Tibial nerve (tissue), 4 donors: ENCODE measurements at regions not wholly inside any gene's neighbourhood (a gene's known extent, or its start where the extent isn't known, plus 50 kb on each side); places are given as distances from the start of the nearest gene placed in this dataset.

Experiments
- EP300 ChIP-seq, 2 donors: sonication (generic); formaldehyde crosslinking; IDR thresholded peaks; one replicate each; pipeline ENCODE4 v1.6.1; 2017; ENCODE audit warnings: antibody characterized with exemption in 2 of 2, mild to moderate bottlenecking in 1 of 2
- POLR2A ChIP-seq, 2 donors: fragments of 450-650 bp; IDR thresholded peaks; one replicate each; pipeline ENCODE4 v1.6.1; 2017; ENCODE audit warnings: antibody characterized with exemption in 2 of 2, mild to moderate bottlenecking in 2 of 2, moderate library complexity in 2 of 2
- TF ChIP-seq, protein P1 (sequence below), 5 experiments: fragments of 200-600 bp in 3 of 5; fragments of 450-650 bp in 2 of 5; sonication (generic) in 3 of 5; IDR thresholded peaks; one replicate each; pipeline ENCODE4 v1.5.1; 2016 to 2019; ENCODE audit warnings: antibody characterized with exemption in 5 of 5, mild to moderate bottlenecking in 3 of 5, moderate library complexity in 2 of 5

DNA sequence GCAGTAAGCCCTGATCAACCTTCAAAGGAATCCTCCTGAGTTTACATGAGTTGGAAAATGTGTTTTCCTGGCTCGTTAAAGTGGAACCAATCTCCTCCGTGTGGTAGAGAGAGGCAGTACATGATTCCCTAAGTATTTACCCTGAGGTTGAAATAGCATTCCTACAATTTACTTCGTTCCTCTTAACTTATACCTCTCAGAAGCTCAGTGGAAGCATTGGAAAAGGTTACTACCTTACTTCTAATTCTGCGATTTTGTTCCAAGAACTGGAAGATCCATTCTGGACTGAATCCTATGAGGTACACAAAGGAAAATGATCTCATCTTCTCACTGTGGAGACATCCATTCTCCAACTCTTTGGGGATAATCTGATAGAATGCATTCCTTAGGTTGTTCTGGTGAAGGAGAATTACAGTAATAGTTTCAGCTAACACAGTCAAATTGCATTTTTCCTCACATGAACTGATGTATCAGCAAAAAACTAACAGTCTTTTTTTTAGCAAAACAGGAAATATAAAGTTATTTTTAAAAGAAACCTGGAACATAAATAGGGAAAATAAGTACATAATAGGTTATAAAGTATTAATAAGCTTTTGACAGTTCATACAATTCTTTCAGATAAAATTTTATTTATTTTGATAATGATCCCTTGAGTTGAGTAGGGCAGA is 475.6 kb downstream of the PDZRN4 start:
- TF ChIP-seq, protein P1, sequence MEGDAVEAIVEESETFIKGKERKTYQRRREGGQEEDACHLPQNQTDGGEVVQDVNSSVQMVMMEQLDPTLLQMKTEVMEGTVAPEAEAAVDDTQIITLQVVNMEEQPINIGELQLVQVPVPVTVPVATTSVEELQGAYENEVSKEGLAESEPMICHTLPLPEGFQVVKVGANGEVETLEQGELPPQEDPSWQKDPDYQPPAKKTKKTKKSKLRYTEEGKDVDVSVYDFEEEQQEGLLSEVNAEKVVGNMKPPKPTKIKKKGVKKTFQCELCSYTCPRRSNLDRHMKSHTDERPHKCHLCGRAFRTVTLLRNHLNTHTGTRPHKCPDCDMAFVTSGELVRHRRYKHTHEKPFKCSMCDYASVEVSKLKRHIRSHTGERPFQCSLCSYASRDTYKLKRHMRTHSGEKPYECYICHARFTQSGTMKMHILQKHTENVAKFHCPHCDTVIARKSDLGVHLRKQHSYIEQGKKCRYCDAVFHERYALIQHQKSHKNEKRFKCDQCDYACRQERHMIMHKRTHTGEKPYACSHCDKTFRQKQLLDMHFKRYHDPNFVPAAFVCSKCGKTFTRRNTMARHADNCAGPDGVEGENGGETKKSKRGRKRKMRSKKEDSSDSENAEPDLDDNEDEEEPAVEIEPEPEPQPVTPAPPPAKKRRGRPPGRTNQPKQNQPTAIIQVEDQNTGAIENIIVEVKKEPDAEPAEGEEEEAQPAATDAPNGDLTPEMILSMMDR (IDR thresholded peaks at IDR 0.05): peak in 3 of 5 experiments; percentile 30 to 36 (median 35)
- no peak for TF ChIP-seq POLR2A (IDR thresholded peaks at IDR 0.05)
- no peak for TF ChIP-seq EP300 (IDR thresholded peaks at IDR 0.05)
